Peyer's patch (tissue), 4 donors: ENCODE measurements at regions not wholly inside any gene's neighbourhood (a gene's known extent, or its start where the extent isn't known, plus 50 kb on each side); places are given as distances from the start of the nearest gene placed in this dataset.
"Not testable (repeated sequence)": the region's sequence is repeated elsewhere in the genome, so short reads cannot be mapped to it uniquely, and the experiment has no call there.

Experiments used
- CTCF ChIP-seq, 6 experiments: fragments of 450-650 bp in 4 of 6; fragments of 200-600 bp in 2 of 6; sonication (generic) in 1 of 6; IDR thresholded peaks; one replicate each; pipeline ENCODE4 v1.5.1; 2017 to 2019; ENCODE audit warnings: antibody characterized with exemption in 6 of 6, mild to moderate bottlenecking in 3 of 6, moderate library complexity in 1 of 6
- POLR2A ChIP-seq, 2 donors: fragments of 450-650 bp; IDR thresholded peaks; one replicate each; pipeline ENCODE4 v1.5.1; 2017; ENCODE audit warnings: antibody characterized with exemption in 2 of 2, mild to moderate bottlenecking in 2 of 2, moderate library complexity in 2 of 2

DNA sequence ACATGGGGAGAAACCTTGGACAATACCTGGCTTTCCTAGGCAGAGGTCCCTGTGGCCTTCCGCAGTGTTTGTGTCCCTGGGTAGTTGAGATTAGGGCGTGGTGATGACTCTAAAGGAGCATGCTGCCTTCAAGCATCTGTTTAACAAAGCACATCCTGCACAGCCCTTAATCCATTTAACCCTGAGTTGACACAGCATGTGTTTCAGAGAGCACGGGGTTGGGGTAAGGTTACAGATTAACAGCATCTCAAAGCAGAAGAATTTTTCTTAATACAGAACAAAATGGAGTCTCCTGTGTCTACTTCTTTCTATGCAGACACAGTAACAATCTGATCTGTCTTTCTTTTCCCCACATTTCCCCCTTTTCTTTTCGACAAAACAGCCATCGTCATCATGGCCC lies 244.7 kb upstream of the PRKCQ start:
- not testable (repeated sequence) for TF ChIP-seq CTCF, POLR2A (IDR thresholded peaks at IDR 0.05)
